ENCODE measurements at regions not wholly inside any gene's neighbourhood (a gene's known extent, or its start where the extent isn't known, plus 50 kb on each side); places are given as distances from the start of the nearest gene placed in this dataset.

DNA sequence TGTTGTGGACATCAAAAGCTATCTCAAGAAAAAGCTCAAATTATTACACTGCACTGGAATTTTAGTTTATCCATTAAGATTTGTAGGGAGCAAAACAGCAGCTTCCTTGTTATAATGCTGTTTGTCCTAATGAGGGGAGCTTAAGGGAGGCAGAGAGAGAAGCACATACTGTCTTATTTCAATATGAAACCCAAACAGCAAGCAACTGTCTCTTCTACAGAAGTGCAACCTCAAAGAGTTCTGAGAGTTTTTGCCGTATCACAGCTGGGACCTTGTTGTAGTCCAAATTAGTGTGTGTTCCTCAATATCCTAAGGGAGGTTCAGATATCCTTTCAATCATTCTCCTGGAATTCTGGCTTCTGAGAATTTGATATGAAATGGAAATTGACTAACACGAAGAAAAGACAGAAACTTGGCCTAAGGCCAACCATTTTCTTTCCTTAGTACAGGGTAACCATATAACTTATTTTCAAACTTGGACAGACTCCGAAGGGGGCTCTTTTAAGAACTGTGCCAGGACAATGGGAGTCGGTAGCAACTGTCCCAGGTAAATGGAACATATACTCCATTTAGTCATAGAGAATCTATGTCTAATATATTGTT lies 149.3 kb upstream of the CCN2 start (continued):
- TF ChIP-seq HDAC6 (IDR thresholded peaks at IDR 0.05; ENCODE audit: low read depth, low read length): no peak

All from H1 (cell line).